GM18502 (cell line): ENCODE measurements at regions not wholly inside any gene's neighbourhood (a gene's known extent, or its start where the extent isn't known, plus 50 kb on each side); places are given as distances from the start of the nearest gene placed in this dataset.
A peak's percentile ranks its signal among the peaks of the same experiment; 100 is the strongest.

Experiments
- ATAC-seq: cut with Tn5 transposase; IDR thresholded peaks from one replicate; pipeline ENCODE4 v1.9.1; 2021; ENCODE audit warnings: mild to moderate bottlenecking; ENCODE audit not compliant: unreplicated experiment, poor library complexity

DNA sequence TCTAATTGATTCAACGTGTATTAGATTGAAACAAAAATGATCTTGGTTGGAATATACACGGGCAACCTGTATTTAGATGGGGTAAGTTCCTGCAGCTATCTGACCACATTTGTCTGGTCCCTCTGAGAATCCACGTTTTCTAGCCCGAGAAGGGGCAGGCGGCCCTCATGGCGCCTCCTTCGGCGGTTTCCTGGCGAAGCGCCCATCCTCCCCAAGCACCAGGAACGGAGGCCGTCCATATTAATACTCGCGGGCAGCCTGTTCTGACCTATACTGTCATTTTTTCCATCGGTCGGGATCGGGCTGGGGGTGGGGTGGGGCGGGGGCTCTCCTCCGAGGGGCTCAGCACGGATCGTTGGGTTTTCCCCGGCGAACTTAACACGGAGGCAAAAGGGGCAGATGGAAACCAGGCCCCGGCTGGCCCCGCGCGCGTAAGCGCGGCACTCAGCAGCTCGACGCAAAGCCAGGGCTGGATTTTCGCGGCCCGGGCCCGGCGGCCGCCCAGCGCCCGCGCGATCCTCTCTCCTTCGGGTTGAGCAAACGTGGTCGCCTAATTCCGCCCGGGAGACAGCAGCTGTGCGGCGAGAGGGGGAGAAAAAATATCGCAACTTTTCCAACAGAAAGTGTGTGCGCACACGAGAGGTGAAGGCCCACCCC, 77.2 kb upstream of the BCOR start:
- ATAC-seq: peak; percentile 13

DNA sequence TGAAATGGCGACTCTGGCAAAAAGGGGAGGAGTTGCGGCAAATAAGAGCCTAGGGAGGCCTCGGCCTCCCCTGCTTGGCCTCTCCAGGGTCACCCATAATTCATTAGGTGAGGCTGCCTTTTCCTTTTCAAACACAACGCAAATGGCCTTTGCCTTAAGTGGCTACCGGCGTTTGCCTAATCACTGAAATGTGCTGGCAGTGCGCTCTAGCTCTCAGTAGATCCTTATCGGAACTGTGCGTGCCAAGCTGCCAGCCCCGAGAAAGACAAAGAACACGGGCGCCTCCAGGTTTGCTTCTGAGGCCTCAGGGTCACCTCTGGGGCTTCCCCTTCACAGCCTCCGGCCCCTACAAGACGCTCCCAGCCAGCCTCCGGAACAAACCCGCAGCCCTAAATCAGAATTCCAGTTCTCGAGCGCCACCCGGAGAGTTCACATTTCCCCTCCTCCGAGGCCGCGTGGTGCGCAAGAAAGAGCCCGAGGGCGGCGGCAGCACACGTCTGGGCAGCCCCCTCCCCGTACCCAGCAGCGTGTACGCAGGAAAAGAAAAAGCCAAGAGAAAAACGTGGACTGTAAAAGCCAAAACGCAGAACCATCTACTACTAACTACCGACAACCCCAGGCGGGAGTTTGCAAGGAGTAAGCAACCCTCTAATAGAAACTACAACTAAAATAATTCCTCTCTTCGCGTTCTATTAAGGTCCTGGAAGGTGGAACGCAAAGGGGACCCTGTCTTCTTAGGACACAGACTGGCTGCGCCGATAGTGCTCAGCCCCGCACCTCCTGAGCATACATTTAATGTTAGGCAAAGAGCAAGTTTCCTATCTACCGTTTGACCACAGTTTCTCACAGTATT, 76.5 kb upstream of the BCOR start:
- ATAC-seq: no peak

DNA sequence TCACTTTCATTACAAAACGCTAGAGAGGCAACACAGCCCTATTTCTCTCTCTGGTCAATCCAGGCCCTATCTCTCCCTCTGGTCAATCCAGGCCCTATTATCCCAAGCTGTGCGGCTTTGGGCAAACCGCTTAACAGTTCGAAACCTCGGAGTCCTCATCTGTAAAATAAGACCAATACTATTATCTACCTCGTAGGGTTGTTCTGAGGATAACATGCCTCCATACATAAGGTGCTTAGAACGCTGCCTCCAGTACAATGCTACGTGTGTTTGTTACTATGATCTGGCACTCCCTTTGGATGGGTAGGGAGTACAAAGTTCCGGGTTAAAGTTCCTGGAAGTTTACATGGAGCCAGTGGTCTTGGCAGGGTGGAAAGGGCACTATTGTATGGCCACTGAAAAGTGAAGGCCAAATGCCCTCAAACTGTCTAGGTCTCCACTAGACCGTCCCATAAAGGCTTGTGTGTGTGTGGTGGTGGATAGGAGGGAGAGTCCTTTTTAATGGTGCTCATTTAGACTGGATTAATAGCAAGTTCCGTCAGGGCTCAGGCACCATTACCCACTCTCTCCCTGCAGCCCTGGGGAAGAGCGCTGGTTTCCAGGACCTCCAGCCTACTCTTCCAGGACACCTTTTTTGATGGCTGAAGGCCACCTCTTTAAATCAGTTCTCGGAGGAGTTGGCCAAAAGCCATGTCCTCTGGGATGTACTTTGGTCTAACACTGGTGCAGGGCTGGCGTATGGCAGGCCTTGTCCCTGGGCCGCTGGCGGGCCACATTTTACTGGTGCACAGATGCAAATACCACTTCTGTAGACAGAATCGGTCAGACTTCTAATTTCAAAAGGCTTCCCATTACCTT, 75.6 kb upstream of the BCOR start:
- no peak for ATAC-seq

DNA sequence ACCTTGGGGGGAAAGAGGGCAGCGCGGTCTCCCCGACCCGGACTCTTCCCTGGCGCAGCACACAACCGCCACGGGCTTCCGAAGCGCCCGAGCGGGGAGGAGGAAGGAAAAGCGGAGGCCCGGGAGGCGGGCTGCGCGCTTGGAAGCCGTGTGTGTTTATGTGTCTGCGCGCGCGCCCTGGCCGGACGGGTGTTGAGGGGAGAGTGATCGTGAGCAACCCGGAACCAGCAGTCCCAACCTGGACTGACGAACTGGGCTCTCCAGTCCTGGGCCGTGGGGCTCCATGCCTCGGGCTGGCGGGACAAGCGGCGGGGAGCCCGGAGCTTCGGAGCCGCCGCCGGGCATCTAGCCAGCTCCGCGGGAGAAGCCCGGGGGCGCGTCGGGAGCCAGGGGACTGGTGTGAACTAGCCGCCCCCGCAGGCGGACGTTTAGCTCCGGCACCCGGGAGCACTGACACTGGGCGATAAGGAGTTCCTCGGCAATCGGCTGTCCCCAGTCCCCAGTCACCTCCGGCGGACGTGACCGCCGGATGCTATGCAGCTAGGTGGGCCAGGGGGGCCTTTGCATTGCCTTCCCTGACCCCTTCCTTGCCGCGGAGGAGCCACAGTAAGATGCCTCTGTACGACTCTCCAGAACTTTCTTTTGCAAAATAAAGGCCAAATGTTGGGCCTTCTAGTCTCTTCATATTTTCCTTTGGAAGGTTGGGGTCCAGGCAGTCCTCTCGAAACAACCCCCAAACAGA, 74.8 kb upstream of the BCOR start:
- ATAC-seq: no peak

DNA sequence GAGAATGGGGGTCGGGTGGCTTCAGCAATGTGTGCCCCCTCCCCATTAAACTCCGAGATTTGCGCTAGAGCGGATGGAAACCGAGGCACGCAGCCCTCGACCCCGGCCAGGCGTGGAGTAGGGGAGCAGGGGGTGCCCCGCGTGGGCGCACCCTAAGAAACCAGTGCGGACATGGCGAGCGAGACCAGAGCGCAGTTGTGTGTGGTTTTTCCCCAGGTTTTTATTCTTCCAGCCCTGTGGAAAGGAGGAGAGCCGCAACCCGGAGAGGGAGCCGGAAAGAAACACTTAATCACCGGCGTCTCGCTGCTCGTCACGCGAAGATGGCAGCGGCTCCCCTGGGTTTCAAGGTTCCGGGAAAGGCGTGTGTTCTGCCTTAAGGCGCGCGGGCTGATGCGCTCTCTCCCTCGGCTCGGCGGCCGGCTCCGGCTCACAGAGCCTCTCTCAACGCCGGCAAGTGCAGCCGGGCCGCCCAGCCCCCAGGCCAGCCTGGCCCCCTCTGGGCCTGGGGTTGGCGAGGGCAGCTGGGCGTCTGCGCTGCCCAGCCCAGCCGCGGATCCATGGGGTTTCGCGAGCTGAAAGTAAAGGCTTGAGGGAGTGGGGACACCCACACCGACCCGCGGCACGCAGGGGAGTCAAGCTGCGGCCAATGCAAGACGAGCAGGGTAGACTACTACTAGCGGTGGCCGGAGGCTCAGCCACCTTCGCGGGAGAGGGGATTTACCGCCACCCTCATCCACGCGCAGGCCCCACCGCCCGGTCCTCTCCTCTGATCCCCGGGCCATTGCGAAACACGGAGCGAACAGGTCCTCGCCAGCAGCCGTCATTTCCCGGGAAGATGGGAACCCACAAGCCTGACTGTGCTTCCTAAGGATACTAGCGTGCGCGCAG, 74.0 kb upstream of the BCOR start:
- ATAC-seq: no peak

DNA sequence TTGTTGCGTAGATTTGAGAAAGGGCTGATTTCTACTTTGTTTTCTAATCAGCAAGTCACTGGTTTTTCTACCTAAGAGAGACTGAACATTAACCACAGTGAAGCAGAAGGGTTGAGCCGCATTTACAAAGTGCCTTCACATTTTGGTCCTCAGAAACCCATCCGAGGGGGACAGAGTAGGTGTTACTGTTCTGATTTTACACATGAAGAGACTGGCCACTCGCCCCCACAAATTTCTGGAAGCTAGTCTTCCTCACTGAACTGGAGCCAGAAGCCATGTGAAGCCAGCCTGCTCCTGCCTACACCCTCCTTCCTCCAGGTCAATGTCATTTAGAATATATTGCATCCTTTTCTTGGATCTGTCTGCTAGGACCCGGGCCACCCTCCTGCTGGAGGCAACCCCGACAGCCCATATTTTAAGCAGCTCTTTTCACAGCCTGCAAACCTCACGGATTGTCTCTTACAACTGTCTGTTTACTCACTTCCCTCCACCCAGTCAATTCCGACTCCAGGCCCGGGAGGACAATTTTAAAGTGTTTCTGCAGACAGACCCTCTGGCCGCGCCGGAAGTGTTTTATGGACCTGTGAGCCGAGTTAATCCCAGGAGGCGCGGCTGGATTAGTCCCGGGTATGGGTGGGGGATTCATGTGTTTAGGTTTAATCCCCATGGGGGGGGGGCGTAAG, 73.2 kb upstream of the BCOR start:
- ATAC-seq: no peak

DNA sequence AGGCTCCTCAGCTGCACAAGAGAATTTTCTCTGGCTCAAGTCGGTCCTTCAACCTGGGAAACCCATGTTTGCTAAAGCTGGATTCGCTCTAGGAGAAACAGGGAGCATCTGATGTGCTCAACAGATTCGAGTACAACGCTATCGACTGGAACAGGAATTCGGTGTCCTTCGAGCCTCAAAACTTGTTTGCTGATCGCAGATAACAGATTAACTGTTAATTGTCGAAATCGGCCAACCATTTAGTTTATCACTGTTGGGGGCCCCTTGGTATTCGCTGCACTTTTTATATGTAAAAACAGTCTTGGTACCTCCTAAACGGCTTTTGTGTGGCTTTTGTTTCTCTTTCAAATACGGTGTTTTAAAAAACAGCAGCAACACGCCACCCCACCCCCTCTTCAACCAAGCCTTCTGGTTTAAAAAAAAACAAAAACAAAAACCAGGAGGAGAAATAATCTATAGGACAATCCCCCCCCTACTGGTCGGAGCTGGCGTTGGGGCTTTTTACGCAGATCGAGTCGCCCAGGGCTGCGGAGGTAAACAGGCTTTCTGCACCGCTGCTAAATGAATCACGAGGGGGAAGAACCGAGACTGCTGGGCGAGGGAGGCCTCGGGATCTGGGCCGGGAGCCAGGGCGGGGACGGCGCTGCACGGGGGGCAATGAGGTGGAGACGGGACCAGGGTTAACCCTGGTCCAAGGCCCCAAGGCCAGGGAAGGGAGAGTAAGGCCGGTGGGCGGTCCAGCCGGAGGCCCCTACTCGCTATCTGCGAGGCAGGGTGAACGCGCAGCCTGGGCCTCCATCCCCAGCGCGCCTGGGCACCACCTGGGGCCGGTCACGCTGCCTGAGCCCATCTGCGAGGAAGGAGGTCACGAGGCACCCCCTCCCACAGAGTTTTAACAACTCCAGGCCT, 71.7 kb upstream of the BCOR start:
- peak; percentile 53 for ATAC-seq

DNA sequence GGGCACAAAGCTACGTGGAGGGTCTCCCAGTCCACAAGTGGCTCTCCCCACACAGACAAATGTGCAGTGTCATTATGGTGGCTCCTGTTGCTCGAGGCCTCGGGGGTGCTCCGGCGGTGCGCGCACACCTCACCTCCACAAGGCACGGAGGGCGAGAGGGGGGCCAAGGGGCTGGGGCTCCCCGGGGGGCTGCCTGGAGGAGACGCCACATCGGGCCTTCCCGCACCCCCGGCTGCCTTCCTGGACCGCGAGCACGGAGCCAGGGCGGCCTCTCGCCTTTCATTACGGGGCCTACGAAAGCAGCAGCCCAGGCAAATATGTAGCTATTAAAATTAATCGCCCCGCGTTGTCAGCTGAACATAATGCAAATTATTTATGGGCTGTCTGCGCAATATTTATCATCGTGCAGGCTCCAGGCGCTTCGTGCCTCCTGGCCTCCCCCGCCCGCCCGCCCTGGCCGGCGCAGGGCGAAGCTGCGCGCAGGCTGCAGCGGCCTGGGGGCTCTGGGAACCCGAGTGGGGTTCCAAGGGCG, 70.8 kb upstream of the BCOR start:
- ATAC-seq: no peak

DNA sequence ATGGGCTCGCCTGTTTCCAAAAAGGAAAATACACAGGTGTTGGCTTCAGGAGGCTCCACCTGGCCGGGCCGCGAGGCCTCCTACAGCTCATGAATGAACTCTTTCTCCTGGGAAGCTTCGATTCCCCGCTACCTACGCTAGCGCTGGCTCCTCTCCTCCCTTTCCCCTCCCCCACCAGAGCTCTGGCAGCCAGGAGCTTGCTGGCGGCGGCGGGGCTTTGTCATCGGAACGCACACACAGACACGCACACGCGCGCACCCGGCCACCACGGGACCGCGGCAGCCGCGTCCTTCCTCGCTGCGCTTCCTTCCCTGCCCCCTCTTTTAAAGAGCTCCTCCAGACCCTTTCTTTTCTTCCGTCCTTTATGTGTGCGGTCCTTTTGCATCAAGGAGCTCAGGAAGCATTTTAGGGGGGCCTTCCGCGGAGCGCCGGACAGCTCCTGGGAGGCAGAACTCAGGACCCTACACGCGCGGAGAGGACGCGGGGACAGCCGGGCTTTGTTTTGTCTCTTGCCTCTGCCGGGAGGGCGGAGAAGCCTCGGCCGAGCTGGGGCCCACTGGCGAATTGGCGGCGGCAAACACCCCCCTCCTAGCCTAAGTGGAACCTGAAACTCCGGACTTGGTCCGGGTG, 70.2 kb upstream of the BCOR start:
- no peak for ATAC-seq

DNA sequence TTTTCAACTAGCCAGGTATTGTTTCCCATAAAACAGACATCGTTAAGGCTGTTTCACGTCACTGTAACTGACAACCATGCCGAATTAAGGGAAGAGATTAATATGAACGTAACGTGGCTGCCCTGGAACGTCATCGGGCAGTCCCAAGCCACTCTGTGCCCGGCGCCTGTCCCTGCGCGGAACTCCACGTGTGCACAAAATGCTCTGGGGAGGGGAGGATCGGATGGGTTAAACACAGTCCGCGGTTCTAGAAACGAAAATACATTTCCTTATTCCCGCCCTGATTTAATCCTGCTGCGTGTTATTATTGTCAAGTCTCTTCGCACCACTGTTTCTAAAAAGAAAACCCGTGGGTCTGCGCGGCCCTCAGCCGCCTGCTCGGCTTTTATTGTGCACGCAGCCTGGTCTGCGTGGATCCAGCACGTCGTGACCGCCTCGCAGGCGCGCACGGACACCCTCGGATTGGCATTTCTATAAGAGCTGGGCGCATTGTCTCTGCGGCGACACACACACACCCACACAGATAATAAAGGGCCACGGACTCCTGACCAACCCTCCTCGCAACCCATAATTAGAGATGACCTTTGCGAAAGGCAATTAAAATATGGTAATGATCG, 69.6 kb upstream of the BCOR start:
- ATAC-seq: no peak

DNA sequence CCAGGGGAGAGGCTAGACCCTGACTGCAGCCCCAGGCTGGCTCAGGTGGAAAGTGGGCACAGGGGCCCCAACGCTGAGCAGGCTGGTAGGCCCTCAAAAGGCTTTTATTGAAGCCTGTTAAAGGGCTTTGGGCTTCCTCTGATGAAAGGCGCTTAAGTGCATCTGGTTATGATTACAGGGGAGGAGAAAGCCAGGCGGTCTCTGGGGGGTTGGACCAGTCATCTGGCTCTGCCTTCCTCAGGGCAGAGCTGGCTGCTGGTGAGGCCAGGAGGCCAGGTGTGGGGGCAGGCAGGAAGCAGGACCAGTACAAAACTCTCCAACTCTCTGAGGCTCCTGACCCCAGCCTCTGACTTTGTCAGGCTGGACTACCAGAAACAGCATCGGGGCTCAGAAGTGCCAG, 68.8 kb upstream of the BCOR start:
- no peak for ATAC-seq

DNA sequence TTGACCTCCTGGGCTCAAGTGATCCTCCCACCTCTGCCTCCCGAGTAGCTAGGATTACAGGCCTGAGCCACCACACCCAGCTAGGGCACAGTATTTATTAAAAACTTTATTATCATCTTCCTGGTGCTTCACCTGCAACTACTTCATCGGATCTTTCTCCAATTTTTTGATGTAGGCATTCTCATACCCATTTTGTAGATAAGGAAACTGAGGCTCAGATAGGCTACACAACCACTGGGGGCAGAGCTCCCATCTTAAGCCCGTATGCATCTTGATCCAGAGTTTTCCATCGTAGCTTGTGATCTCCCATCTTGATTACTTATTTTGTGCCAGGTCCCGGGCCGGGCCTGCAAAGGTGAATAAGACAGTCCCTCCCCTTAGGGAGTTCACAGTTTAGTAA, 68.1 kb upstream of the BCOR start:
- no peak for ATAC-seq

DNA sequence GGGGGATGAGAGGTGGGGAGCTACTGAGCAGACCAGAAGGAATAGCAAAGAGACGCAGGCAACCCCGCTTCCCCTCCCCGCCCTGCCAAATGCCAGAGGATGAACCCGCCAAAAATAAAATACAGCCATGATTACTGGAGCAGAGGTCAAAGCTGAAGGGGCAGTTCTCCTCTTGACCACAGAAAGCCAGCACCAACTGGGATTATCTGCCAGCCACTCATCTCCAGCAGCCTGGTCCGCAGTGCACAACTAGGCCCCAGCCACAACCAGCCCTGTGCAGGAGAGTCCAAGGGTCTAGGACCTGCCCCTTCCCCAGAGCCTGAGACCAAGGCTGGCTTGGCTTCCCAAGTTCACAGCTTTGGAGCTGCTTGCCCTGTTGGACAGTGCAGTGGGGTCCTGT, 67.4 kb upstream of the BCOR start:
- no peak for ATAC-seq

DNA sequence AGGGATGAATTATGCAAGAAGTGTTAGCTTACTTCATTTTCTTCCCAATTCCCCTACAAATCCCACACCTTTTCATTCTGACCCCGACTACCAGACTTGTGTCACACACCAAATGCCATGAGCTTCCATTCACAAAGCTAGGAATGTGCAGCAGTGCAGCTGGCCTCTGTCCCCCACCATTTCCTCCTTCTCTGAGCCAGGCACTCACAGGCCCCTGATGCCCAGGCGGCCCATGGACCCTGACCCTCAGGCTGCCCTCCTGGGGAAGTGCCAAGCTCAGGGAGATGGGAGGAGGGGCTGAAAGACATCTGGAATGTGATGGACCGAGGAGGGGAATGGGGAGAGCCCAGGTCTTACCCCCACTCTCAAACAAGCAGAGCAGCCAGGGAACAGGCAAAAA, 67.0 kb upstream of the BCOR start:
- ATAC-seq: no peak

DNA sequence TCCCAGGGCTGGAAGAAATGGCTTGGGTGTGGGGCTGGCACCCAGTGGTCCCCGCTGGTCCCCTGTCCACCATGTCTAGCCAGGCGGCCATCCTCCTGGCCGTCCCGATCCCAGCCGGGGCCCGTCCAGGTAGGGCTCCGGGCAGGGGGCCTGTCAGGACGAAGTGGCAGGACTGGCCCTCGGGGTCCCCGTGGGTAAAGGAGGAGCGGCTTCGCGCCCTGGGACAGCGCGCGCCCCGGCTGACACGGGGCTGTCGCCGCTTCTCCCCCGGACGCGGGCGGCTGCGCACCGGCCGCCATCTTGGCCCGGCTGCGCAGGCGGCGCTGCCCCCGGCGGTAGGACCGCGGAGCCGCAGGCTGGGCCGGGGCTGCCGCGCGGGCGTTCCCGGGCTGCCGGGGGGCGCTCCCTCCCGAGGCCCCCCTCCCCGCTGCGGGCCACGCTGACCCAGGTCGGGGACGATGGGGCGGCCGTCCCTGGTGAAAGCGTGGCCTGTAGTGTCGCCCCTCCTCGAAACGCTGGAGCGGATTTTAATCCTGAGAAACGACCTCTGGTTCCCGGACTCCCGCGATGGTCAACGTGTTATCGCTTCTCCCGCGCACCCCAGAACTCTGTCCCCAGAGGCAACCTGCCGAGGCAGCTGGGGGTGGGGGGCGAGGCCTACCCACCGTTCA, 60.4 kb upstream of the BCOR start:
- no peak for ATAC-seq
